GM12878 (cell line): ENCODE measurements at regions not wholly inside any gene's neighbourhood (a gene's known extent, or its start where the extent isn't known, plus 50 kb on each side); places are given as distances from the start of the nearest gene placed in this dataset.

Experiments used
- ATAC-seq: fragments of 200-7000 bp; cut with Tn5 transposase; 3 replicates; pipeline ENCODE4 v1.9.1; 2020; ENCODE audit warnings: mild to moderate bottlenecking, moderate library complexity
- BruUV-seq: library from RNA; stranded (reverse); fragments of 400-500 nt; replicated peaks from 2 replicates; lab custom pipeline; 2021; lab: Mats Ljungman, UMichigan
- CTCF ChIA-PET: fragments of 300-600 bp; sonication (Branson Sonifier 250); formaldehyde crosslinking; extraction: SDS; loops from one replicate; lab custom pipeline; 2021; ENCODE audit warnings: inconsistent platforms; lab: Yijun Ruan, JAX
- POLR2A ChIA-PET: fragments of 350-600 bp; formaldehyde crosslinking; extraction: SDS; loops from one replicate; lab custom pipeline; 2021; ENCODE audit warnings: inconsistent platforms; lab: Charles Lee
- RAD21 ChIA-PET: fragments of 300-600 bp; sonication (Branson Sonifier 250); formaldehyde crosslinking; loops from one replicate; lab custom pipeline; 2023; ENCODE audit warnings: antibody characterized with exemption; ENCODE audit not compliant: unreplicated experiment; lab: Charles Lee
- SMC1A ChIA-PET: fragments of 300-600 bp; sonication (Branson Sonifier 250); formaldehyde crosslinking; loops from one replicate; lab custom pipeline; 2023; ENCODE audit not compliant: unreplicated experiment, uncharacterized antibody; lab: Charles Lee
- DNase-seq: peaks from one replicate; pipeline ENCODE4 v3.0.0-alpha.2; 2011; ENCODE audit warnings: low read depth, low spot score
- FAIRE-seq: peaks from 3 replicates; lab custom pipeline; 2011; peaks lifted over from hg19 to GRCh38; lab: Jason Lieb, UNC
- H2AFZ ChIP-seq: 2 replicates; pipeline ENCODE4 v1.6.0; 2011; ENCODE audit warnings: low read depth, low read length, control low read depth; ENCODE audit not compliant: control insufficient read depth
- H3K27ac ChIP-seq: 2 replicates; pipeline ENCODE4 v1.5.1; 2011; ENCODE audit warnings: control low read depth; ENCODE audit not compliant: control insufficient read depth, insufficient read depth
- H3K27me3 ChIP-seq, 2 experiments: replicated peaks in 1 of 2; 2 replicates each; pipeline versions ENCODE4 v1.6.0 to v1.6.1; 2011; ENCODE audit warnings: low read length in 1 of 2; ENCODE audit not compliant: control insufficient read depth in 2 of 2, insufficient read depth in 2 of 2
- H3K36me3 ChIP-seq, 2 experiments: 2 replicates each; pipeline ENCODE4 v1.5.1; 2011; ENCODE audit warnings: low read length in 1 of 2; ENCODE audit not compliant: control insufficient read depth in 2 of 2, insufficient read depth in 2 of 2
- H3K4me1 ChIP-seq: 2 replicates; pipeline ENCODE4 v1.6.1; 2011; ENCODE audit warnings: mild to moderate bottlenecking, low read length, moderate library complexity, mixed read lengths; ENCODE audit not compliant: control insufficient read depth, insufficient read depth
- H3K4me2 ChIP-seq: 2 replicates; pipeline ENCODE4 v1.6.0; 2011; ENCODE audit warnings: control low read depth; ENCODE audit not compliant: control insufficient read depth, insufficient read depth
- H3K4me3 ChIP-seq: fragments of 200-600 bp; sonication (generic); 2 replicates; pipeline ENCODE4 v1.5.1; 2016
- H3K79me2 ChIP-seq: 2 replicates; pipeline ENCODE4 v1.6.0; 2011; ENCODE audit warnings: low read length; ENCODE audit not compliant: control insufficient read depth, insufficient read depth
- H3K9ac ChIP-seq: 2 replicates; pipeline ENCODE4 v1.8.0; 2011; ENCODE audit warnings: low read length, control low read depth, mixed read lengths; ENCODE audit not compliant: control insufficient read depth, insufficient read depth
- H3K9me3 ChIP-seq: replicated peaks from 3 replicates; pipeline ENCODE4 v1.5.1; 2011; ENCODE audit warnings: mild to moderate bottlenecking, low read length; ENCODE audit not compliant: control insufficient read depth, insufficient read depth
- H4K20me1 ChIP-seq: 2 replicates; pipeline ENCODE4 v1.6.0; 2011; ENCODE audit not compliant: control insufficient read depth, insufficient read depth
- CREB1 ChIP-seq: IDR thresholded peaks from 2 replicates; pipeline ENCODE4 v1.6.1; 2012; ENCODE audit warnings: low read depth, mild to moderate bottlenecking, inconsistent platforms
- FOS ChIP-seq: IDR thresholded peaks from 3 replicates; pipeline ENCODE4 v1.6.1; 2011; ENCODE audit warnings: borderline replicate concordance; ENCODE audit not compliant: insufficient read length; ENCODE audit errors: extremely low read depth
- POLR2AphosphoS5 ChIP-seq: IDR thresholded peaks from 2 replicates; pipeline ENCODE4 v1.6.1; 2011; ENCODE audit warnings: mild to moderate bottlenecking, low read length, inconsistent platforms
- RAD21 ChIP-seq: IDR thresholded peaks from 2 replicates; pipeline ENCODE4 v1.6.1; 2011; ENCODE audit warnings: mild to moderate bottlenecking, low read depth, low read length, moderate library complexity; ENCODE audit not compliant: insufficient read depth
- RAD51 ChIP-seq: fragments of 450-650 bp; IDR thresholded peaks from 2 replicates; pipeline ENCODE4 v1.6.1; 2016; ENCODE audit warnings: moderate library complexity, mild to moderate bottlenecking, inconsistent platforms
- SMAD5 ChIP-seq: IDR thresholded peaks from 2 replicates; pipeline ENCODE4 v1.6.1; 2016; ENCODE audit warnings: antibody characterized with exemption, low read depth
- SRF ChIP-seq, 2 experiments: IDR thresholded peaks; 2 replicates each; pipeline ENCODE4 v1.6.1; 2011; ENCODE audit warnings: low read depth in 2 of 2, low read length in 2 of 2, mild to moderate bottlenecking in 1 of 2, moderate library complexity in 1 of 2
- WGBS: methylation state at CpG from one replicate; pipeline ENCODE4 v1.1.6; 2016; ENCODE audit warnings: low lambda C conversion rate; ENCODE audit not compliant: insufficient replicate concordance, insufficient coverage; ENCODE audit errors: missing lambda C conversion rate; 5-methylcytosine and 5-hydroxymethylcytosine counted together
- in situ Hi-C: fragments of 300-500 bp; cut with MboI; formaldehyde crosslinking; loops from 9 replicates; pipeline ENCODE4 v1.14.3; 2018; ENCODE audit warnings: mixed read lengths
- intact Hi-C: fragments of 100-400 bp; cut with micrococcal nuclease; formaldehyde crosslinking; loops from one replicate; pipeline ENCODE4 v1.14.2; 2022; ENCODE audit not compliant: unreplicated experiment
- TF ChIP-seq, protein P1 (sequence below), 3 experiments: IDR thresholded peaks in 2 of 3; conservative IDR thresholded peaks in 1 of 3; 2 replicates each; pipeline ENCODE4 v1.5.1; 2011; ENCODE audit warnings: low read depth in 3 of 3, low read length in 3 of 3, mild to moderate bottlenecking in 3 of 3, control low read depth in 2 of 3, moderate library complexity in 2 of 3, inconsistent platforms in 1 of 3, mixed read lengths in 1 of 3; ENCODE audit not compliant: control insufficient read depth in 2 of 3, insufficient read depth in 1 of 3; ENCODE audit errors: extremely low read depth in 1 of 3
- TF ChIP-seq, protein P2 (sequence below): IDR thresholded peaks from 2 replicates; pipeline ENCODE4 v1.6.1; 2011; ENCODE audit warnings: borderline replicate concordance, low read depth, mild to moderate bottlenecking, moderate library complexity, low read length; ENCODE audit not compliant: insufficient read depth, poor library complexity, severe bottlenecking

DNA sequence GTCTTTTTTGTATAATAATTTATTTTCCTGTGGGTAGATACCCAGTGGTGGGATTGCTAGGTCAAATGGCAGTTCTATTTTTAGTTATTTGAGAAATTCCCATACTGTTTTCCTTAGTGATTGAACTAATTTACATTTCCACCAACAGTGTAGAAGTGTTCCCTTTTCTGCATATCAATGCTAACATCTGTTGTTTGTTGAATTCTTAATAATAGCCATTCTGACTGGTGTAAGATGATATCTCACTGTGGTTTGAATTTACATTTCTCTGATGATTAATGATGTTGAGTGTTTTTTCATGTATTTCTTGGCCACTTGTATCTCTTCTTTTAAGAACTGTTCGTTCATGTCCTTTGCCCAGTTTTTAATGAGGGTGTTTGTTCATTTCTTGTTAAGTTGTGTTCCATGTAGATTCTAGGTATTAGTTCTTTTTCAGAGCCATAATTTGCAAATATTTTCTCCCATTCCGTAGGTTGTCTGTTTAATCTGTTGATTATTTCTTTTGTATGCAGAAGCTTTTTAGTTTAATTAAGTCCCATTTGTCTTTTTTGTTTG is 713.3 kb upstream of the EPHA6 start (continued):
- TF ChIP-seq, protein P1, sequence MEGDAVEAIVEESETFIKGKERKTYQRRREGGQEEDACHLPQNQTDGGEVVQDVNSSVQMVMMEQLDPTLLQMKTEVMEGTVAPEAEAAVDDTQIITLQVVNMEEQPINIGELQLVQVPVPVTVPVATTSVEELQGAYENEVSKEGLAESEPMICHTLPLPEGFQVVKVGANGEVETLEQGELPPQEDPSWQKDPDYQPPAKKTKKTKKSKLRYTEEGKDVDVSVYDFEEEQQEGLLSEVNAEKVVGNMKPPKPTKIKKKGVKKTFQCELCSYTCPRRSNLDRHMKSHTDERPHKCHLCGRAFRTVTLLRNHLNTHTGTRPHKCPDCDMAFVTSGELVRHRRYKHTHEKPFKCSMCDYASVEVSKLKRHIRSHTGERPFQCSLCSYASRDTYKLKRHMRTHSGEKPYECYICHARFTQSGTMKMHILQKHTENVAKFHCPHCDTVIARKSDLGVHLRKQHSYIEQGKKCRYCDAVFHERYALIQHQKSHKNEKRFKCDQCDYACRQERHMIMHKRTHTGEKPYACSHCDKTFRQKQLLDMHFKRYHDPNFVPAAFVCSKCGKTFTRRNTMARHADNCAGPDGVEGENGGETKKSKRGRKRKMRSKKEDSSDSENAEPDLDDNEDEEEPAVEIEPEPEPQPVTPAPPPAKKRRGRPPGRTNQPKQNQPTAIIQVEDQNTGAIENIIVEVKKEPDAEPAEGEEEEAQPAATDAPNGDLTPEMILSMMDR (IDR thresholded peaks at IDR 0.05 in 2 of 3, conservative IDR thresholded peaks at IDR 0.05 in 1 of 3; ENCODE audit: control insufficient read depth in 2 of 3, extremely low read depth in 1 of 3, insufficient read depth in 1 of 3, low read depth in 3 of 3, low read length in 3 of 3): no peak

DNA sequence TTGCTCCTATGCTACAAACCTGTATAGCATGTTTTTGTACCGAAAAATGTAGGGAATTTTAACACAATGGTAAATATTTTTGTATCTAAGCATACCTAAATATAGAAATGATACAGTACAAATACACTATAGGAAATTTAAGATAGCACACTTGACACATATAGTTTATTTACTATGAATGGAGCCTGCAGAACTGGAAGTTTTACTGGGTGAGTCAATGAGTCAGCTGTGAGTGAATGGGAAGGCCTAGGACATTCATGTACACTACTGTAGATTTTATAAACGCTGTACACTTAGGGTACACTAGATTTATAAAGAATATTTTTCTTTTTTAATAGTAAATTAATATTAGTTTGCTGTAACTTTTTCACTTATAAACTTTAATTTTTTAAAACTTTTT is 707.7 kb upstream of the EPHA6 start:
- ATAC-seq: no peak
- no peaks in the 10 kb centered on the region for H3K9me3 ChIP-seq
- ChIA-PET RAD21 (no interaction called here), SMC1A (no interaction called here), POLR2A (no interaction called here), CTCF (no interaction called here)
- no peak overlapping the region for H3K4me2 ChIP-seq
- no peak overlapping the region for H3K4me3 ChIP-seq
- H3K9ac ChIP-seq: no peak overlapping the region
- intact Hi-C loops (no loop called here), in situ Hi-C loops (no loop called here)
- H3K79me2 ChIP-seq: no peaks in the 10 kb centered on the region
- no peaks in the 10 kb centered on the region for H4K20me1 ChIP-seq
- no peak for FAIRE-seq
- H3K27me3 ChIP-seq: no peaks in the 10 kb centered on the region
- DNase-seq: no peak
- no TSS peak for BruUV-seq
- H3K27ac ChIP-seq: no peak overlapping the region
- 0% methylated on average over 2 of the region's 2 CpGs for WGBS
- no peak overlapping the region for H2AFZ ChIP-seq
- H3K36me3 ChIP-seq: no peaks in the 10 kb centered on the region
- TF ChIP-seq POLR2AphosphoS5 (no peak), RAD51 (no peak), SMAD5 (no peak), RAD21 (no peak), CREB1 (no peak), FOS (no peak), SRF (IDR thresholded peaks at IDR 0.05; ENCODE audit: low read depth in 2 of 2, low read length in 2 of 2) (no peak)
- TF ChIP-seq, protein P2, sequence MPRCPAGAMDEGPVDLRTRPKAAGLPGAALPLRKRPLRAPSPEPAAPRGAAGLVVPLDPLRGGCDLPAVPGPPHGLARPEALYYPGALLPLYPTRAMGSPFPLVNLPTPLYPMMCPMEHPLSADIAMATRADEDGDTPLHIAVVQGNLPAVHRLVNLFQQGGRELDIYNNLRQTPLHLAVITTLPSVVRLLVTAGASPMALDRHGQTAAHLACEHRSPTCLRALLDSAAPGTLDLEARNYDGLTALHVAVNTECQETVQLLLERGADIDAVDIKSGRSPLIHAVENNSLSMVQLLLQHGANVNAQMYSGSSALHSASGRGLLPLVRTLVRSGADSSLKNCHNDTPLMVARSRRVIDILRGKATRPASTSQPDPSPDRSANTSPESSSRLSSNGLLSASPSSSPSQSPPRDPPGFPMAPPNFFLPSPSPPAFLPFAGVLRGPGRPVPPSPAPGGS: no peak
- TF ChIP-seq, protein P1 (IDR thresholded peaks at IDR 0.05 in 2 of 3, conservative IDR thresholded peaks at IDR 0.05 in 1 of 3; ENCODE audit: control insufficient read depth in 2 of 3, extremely low read depth in 1 of 3, insufficient read depth in 1 of 3, low read depth in 3 of 3, low read length in 3 of 3): no peak
- H3K4me1 ChIP-seq: no peaks in the 10 kb centered on the region
